ENCODE measurements at regions not wholly inside any gene's neighbourhood (a gene's known extent, or its start where the extent isn't known, plus 50 kb on each side); places are given as distances from the start of the nearest gene placed in this dataset.
"Not testable (repeated sequence)": the region's sequence is repeated elsewhere in the genome, so short reads cannot be mapped to it uniquely, and the experiment has no call there.

- DNase-seq = no peak
Observed at GRCh38 chr4:67035986-67036385, 509.3 kb downstream of the CENPC start.

- DNase-seq = no peak
Observed at GRCh38 chr4:67035501-67035900, 509.8 kb downstream of the CENPC start.

- DNase-seq = no peak
Observed at GRCh38 chr4:67030636-67031035, 514.7 kb downstream of the CENPC start.

GRCh38 chr4:67020438-67020797 is 524.9 kb downstream of the CENPC start:
- DNase-seq = no peak

GRCh38 chr4:67019686-67020437 is 525.4 kb downstream of the CENPC start:
- no peak for DNase-seq

GRCh38 chr4:67014592-67014991 is 530.7 kb downstream of the CENPC start:
- DNase-seq = no peak

- DNase-seq = no peak
Observed at GRCh38 chr4:67006791-67007190, 538.5 kb downstream of the CENPC start.

GRCh38 chr4:66991521-66991920 is 553.8 kb downstream of the CENPC start:
- no peak for DNase-seq

- no peak for DNase-seq
Observed at GRCh38 chr4:66974665-66975064, 570.6 kb downstream of the CENPC start.

- no peak for DNase-seq
Observed at GRCh38 chr4:66972087-66972486, 573.2 kb downstream of the CENPC start.

GRCh38 chr4:66964467-66964866 is 580.8 kb downstream of the CENPC start:
- DNase-seq = no peak

- no peak for DNase-seq
Observed at GRCh38 chr4:66963084-66963483, 582.2 kb downstream of the CENPC start.

- DNase-seq = no peak
Observed at GRCh38 chr4:66959207-66959606, 586.1 kb downstream of the CENPC start.

- DNase-seq = no peak
Observed at GRCh38 chr4:66956852-66957251, 588.5 kb downstream of the CENPC start.

GRCh38 chr4:66956426-66956825 is 588.9 kb downstream of the CENPC start:
- no peak for DNase-seq

- no peak for DNase-seq
Observed at GRCh38 chr4:66955784-66956183, 589.5 kb downstream of the CENPC start.

- no peak for DNase-seq
Observed at GRCh38 chr4:66949419-66949818, 595.9 kb downstream of the CENPC start.

- no peak for DNase-seq
Observed at GRCh38 chr4:66946761-66947160, 598.5 kb downstream of the CENPC start.

GRCh38 chr4:66943112-66943511 is 602.2 kb downstream of the CENPC start:
- no peak for DNase-seq

- DNase-seq = not testable (repeated sequence)
Observed at GRCh38 chr4:66931981-66932380, 613.3 kb downstream of the CENPC start.

GRCh38 chr4:66930206-66930605 is 615.1 kb downstream of the CENPC start:
- no peak for DNase-seq

GRCh38 chr4:66929748-66930147 is 615.6 kb downstream of the CENPC start:
- no peak for DNase-seq

GRCh38 chr4:66928881-66929280 is 616.4 kb downstream of the CENPC start:
- not testable (repeated sequence) for DNase-seq

GRCh38 chr4:66927937-66928336 is 617.4 kb downstream of the CENPC start:
- no peak for DNase-seq

GRCh38 chr4:66926687-66927086 is 618.6 kb downstream of the CENPC start:
- DNase-seq = no peak

Measured in activated CD4-positive, CD25-positive, alpha-beta regulatory T cell (primary cell).